Chondrocyte (in vitro differentiated cells): ENCODE measurements at regions not wholly inside any gene's neighbourhood (a gene's known extent, or its start where the extent isn't known, plus 50 kb on each side); places are given as distances from the start of the nearest gene placed in this dataset.

Experiments used
- DNase-seq: peaks from one replicate; pipeline ENCODE4 v3.0.0; 2021; ENCODE audit warnings: mixed read lengths, low spot score
- H3K27ac Mint-ChIP-seq: one replicate; pipeline ENCODE4 v1.8.0; 2021; ENCODE audit warnings: mild to moderate bottlenecking, moderate library complexity, mixed read lengths; ENCODE audit not compliant: unreplicated experiment
- H3K27me3 Mint-ChIP-seq: 2 replicates; pipeline ENCODE4 v1.8.0; 2021; ENCODE audit warnings: low read depth, mixed read lengths
- H3K36me3 Mint-ChIP-seq: 2 replicates; pipeline ENCODE4 v1.8.0; 2021; ENCODE audit warnings: low read depth, mixed read lengths
- H3K4me1 Mint-ChIP-seq: 2 replicates; pipeline ENCODE4 v1.8.0; 2021; ENCODE audit warnings: low read depth, mild to moderate bottlenecking, mixed read lengths
- H3K4me3 Mint-ChIP-seq: one replicate; pipeline ENCODE4 v1.8.0; 2021; ENCODE audit warnings: mild to moderate bottlenecking, moderate library complexity, mixed read lengths; ENCODE audit not compliant: unreplicated experiment
- H3K9me3 Mint-ChIP-seq: 2 replicates; pipeline ENCODE4 v1.8.0; 2021; ENCODE audit warnings: low read depth, mixed read lengths
- CTCF ChIP-seq: fragments of 200-600 bp; sonication (generic); IDR thresholded peaks from 2 replicates; pipeline ENCODE4 v1.5.0; 2021; ENCODE audit warnings: antibody characterized with exemption, mild to moderate bottlenecking, moderate library complexity

- Mint-ChIP-seq H3K27ac (no peak overlapping the region), H3K9me3 (peaks cover 10% of the 10 kb centered on the region), H3K4me1 (no peaks in the 10 kb centered on the region), H3K27me3 (peaks cover 2% of the 10 kb centered on the region), H3K4me3 (no peak overlapping the region), H3K36me3 (no peaks in the 10 kb centered on the region)
- no peak for DNase-seq
- no peak for TF ChIP-seq CTCF
Observed at GRCh38 chr16:9206156-9206555, 114.7 kb downstream of the HAPSTR1 start.

GRCh38 chr16:9212621-9213020 lies 121.2 kb downstream of the HAPSTR1 start:
- Mint-ChIP-seq H3K27me3 (peaks cover 7% of the 10 kb centered on the region), H3K27ac (no peak overlapping the region)
- no peak for TF ChIP-seq CTCF

GRCh38 chr16:9219813-9220212 lies 128.4 kb downstream of the HAPSTR1 start:
- Mint-ChIP-seq H3K4me1 (no peaks in the 10 kb centered on the region), H3K9me3 (peaks cover 6% of the 10 kb centered on the region), H3K36me3 (no peaks in the 10 kb centered on the region), H3K27me3 (peaks cover 8% of the 10 kb centered on the region), H3K4me3 (no peak overlapping the region), H3K27ac (no peak overlapping the region)
- TF ChIP-seq CTCF = no peak
- DNase-seq = no peak

More at GRCh38 chr16:9212621-9213020, 121.2 kb downstream of the HAPSTR1 start:
- H3K4me1 Mint-ChIP-seq = no peaks in the 10 kb centered on the region
- no peaks in the 10 kb centered on the region for H3K36me3 Mint-ChIP-seq
- no peaks in the 10 kb centered on the region for H3K9me3 Mint-ChIP-seq
- DNase-seq = no peak
- H3K4me3 Mint-ChIP-seq = no peak overlapping the region

- peaks cover 6% of the 10 kb centered on the region for H3K27me3 Mint-ChIP-seq
- H3K27ac Mint-ChIP-seq = no peak overlapping the region
- no peak for DNase-seq
- no peaks in the 10 kb centered on the region for H3K36me3 Mint-ChIP-seq
- no peaks in the 10 kb centered on the region for H3K4me1 Mint-ChIP-seq
- peak; percentile 15 for TF ChIP-seq CTCF
- no peak overlapping the region for H3K4me3 Mint-ChIP-seq
- H3K9me3 Mint-ChIP-seq = peaks cover 6% of the 10 kb centered on the region
Observed at GRCh38 chr16:9225527-9226316, 134.3 kb downstream of the HAPSTR1 start.

GRCh38 chr16:9226924-9227323 lies 135.5 kb downstream of the HAPSTR1 start:
- DNase-seq = no peak
- H3K4me3 Mint-ChIP-seq = no peak overlapping the region
- H3K4me1 Mint-ChIP-seq = no peaks in the 10 kb centered on the region
- H3K27me3 Mint-ChIP-seq = peaks cover 3% of the 10 kb centered on the region
- no peak for TF ChIP-seq CTCF
- no peak overlapping the region for H3K27ac Mint-ChIP-seq
- H3K36me3 Mint-ChIP-seq = no peaks in the 10 kb centered on the region
- peaks cover 6% of the 10 kb centered on the region for H3K9me3 Mint-ChIP-seq
